ENCODE measurements at regions not wholly inside any gene's neighbourhood (a gene's known extent, or its start where the extent isn't known, plus 50 kb on each side); places are given as distances from the start of the nearest gene placed in this dataset.

- no peak for TF ChIP-seq CTCF (IDR thresholded peaks at IDR 0.05; ENCODE audit: low read depth, low read length, poor library complexity, severe bottlenecking)
- TF ChIP-seq EZH2phosphoT487 (IDR thresholded peaks at IDR 0.05; ENCODE audit: borderline replicate concordance, low read length), result no peak
Measured at GRCh38 chr4:66404141-66404540, 733.9 kb upstream of the EPHA5 start.
